Vagina (tissue), 2 donors: ENCODE measurements at regions not wholly inside any gene's neighbourhood (a gene's known extent, or its start where the extent isn't known, plus 50 kb on each side); places are given as distances from the start of the nearest gene placed in this dataset.

Experiments
- DNase-seq, 2 donors: peaks; one replicate each; pipeline ENCODE4 v3.0.0-alpha.2; 2017; ENCODE audit errors: extremely low spot score in 2 of 2
- H3K27ac ChIP-seq: fragments of 200-600 bp; sonication (generic); one replicate; pipeline ENCODE4 v1.5.1; 2019
- H3K27me3 ChIP-seq: fragments of 200-600 bp; sonication (generic); one replicate; pipeline ENCODE4 v1.5.1; 2019
- H3K36me3 ChIP-seq, 2 donors: fragments of 200-600 bp; sonication (generic); one replicate each; pipeline ENCODE4 v1.5.1; 2017 to 2019
- H3K4me1 ChIP-seq: fragments of 200-600 bp; sonication (generic); one replicate; pipeline ENCODE4 v1.5.1; 2019
- H3K4me3 ChIP-seq, 2 donors: fragments of 200-600 bp; sonication (generic); 1 replicate in 1 of 2; 2 replicates in 1 of 2; pipeline ENCODE4 v1.5.1; 2016 to 2019
- H3K9me3 ChIP-seq: fragments of 200-600 bp; sonication (generic); one replicate; pipeline ENCODE4 v1.5.1; 2019
- CTCF ChIP-seq, 3 experiments: fragments of 450-650 bp in 2 of 3; fragments of 200-600 bp in 1 of 3; sonication (generic) in 1 of 3; IDR thresholded peaks; one replicate each; pipeline ENCODE4 v1.5.1; 2017 to 2019; ENCODE audit warnings: antibody characterized with exemption in 3 of 3, mild to moderate bottlenecking in 2 of 3, moderate library complexity in 2 of 3
- POLR2A ChIP-seq, 2 donors: fragments of 450-650 bp; IDR thresholded peaks; one replicate each; pipeline ENCODE4 v1.6.1; 2017; ENCODE audit warnings: antibody characterized with exemption in 2 of 2, mild to moderate bottlenecking in 2 of 2, moderate library complexity in 2 of 2
- POLR2AphosphoS5 ChIP-seq, 2 donors: sonication (generic); formaldehyde crosslinking; IDR thresholded peaks; one replicate each; pipeline ENCODE4 v1.9.0; 2017; ENCODE audit warnings: antibody characterized with exemption in 2 of 2, mild to moderate bottlenecking in 2 of 2, low read depth in 1 of 2; ENCODE audit not compliant: insufficient read depth in 1 of 2
- intact Hi-C: fragments of 100-400 bp; cut with DNase I; formaldehyde crosslinking; loops from one replicate; pipeline ENCODE4 v1.15.1; 2023

- TF ChIP-seq POLR2AphosphoS5 (IDR thresholded peaks at IDR 0.05; ENCODE audit: insufficient read depth in 1 of 2, low read depth in 1 of 2): no peak
- TF ChIP-seq CTCF (IDR thresholded peaks at IDR 0.05): no peak
- TF ChIP-seq POLR2A (IDR thresholded peaks at IDR 0.05): no peak
Measured at GRCh38 chr6:12392490-12392889, 102.3 kb downstream of the EDN1 start.

GRCh38 chr6:12393100-12393499, 102.9 kb downstream of the EDN1 start:
- no peak overlapping the region for H3K4me3 ChIP-seq
- TF ChIP-seq CTCF (IDR thresholded peaks at IDR 0.05) (no peak), POLR2AphosphoS5 (IDR thresholded peaks at IDR 0.05; ENCODE audit: insufficient read depth in 1 of 2, low read depth in 1 of 2) (no peak), POLR2A (IDR thresholded peaks at IDR 0.05) (no peak)

More at GRCh38 chr6:12392490-12392889, 102.3 kb downstream of the EDN1 start:
- DNase-seq: no peak
- no peak overlapping the region for H3K27ac ChIP-seq
- H3K36me3 ChIP-seq: no peaks in the 10 kb centered on the region
- no peaks in the 10 kb centered on the region for H3K4me1 ChIP-seq
- intact Hi-C loops: no loop called here
- H3K9me3 ChIP-seq: no peaks in the 10 kb centered on the region
- no peaks in the 10 kb centered on the region for H3K27me3 ChIP-seq
- no peak overlapping the region for H3K4me3 ChIP-seq

GRCh38 chr6:12394170-12394569, 104.0 kb downstream of the EDN1 start:
- no peaks in the 10 kb centered on the region for H3K36me3 ChIP-seq
- H3K27me3 ChIP-seq: no peaks in the 10 kb centered on the region
- H3K4me1 ChIP-seq: no peaks in the 10 kb centered on the region
- no peak for DNase-seq
- intact Hi-C loops: no loop called here
- no peaks in the 10 kb centered on the region for H3K9me3 ChIP-seq
- no peak overlapping the region for H3K27ac ChIP-seq
- TF ChIP-seq CTCF (IDR thresholded peaks at IDR 0.05): no peak
- TF ChIP-seq POLR2A (IDR thresholded peaks at IDR 0.05): no peak
- TF ChIP-seq POLR2AphosphoS5 (IDR thresholded peaks at IDR 0.05; ENCODE audit: insufficient read depth in 1 of 2, low read depth in 1 of 2): no peak
- no peak overlapping the region for H3K4me3 ChIP-seq

More at GRCh38 chr6:12393100-12393499, 102.9 kb downstream of the EDN1 start:
- no peak for DNase-seq
- no peaks in the 10 kb centered on the region for H3K4me1 ChIP-seq
- H3K27me3 ChIP-seq: no peaks in the 10 kb centered on the region
- intact Hi-C loops: no loop called here
- H3K9me3 ChIP-seq: no peaks in the 10 kb centered on the region
- no peaks in the 10 kb centered on the region for H3K36me3 ChIP-seq
- no peak overlapping the region for H3K27ac ChIP-seq

GRCh38 chr6:12395898-12396297, 105.7 kb downstream of the EDN1 start:
- no peaks in the 10 kb centered on the region for H3K27me3 ChIP-seq
- TF ChIP-seq POLR2A (IDR thresholded peaks at IDR 0.05) (no peak), CTCF (IDR thresholded peaks at IDR 0.05) (no peak), POLR2AphosphoS5 (IDR thresholded peaks at IDR 0.05; ENCODE audit: insufficient read depth in 1 of 2, low read depth in 1 of 2) (no peak)
- no peaks in the 10 kb centered on the region for H3K4me1 ChIP-seq
- no peak overlapping the region for H3K4me3 ChIP-seq
- H3K36me3 ChIP-seq: no peaks in the 10 kb centered on the region
- no peaks in the 10 kb centered on the region for H3K9me3 ChIP-seq
- no peak overlapping the region for H3K27ac ChIP-seq
- DNase-seq: no peak
- intact Hi-C loops: no loop called here

GRCh38 chr6:12401200-12401599, 111.0 kb downstream of the EDN1 start:
- intact Hi-C loops: no loop called here
- TF ChIP-seq POLR2AphosphoS5 (IDR thresholded peaks at IDR 0.05; ENCODE audit: insufficient read depth in 1 of 2, low read depth in 1 of 2): no peak
- no peak for TF ChIP-seq POLR2A (IDR thresholded peaks at IDR 0.05)
- TF ChIP-seq CTCF (IDR thresholded peaks at IDR 0.05): no peak
- Histone ChIP-seq H3K9me3 (no peaks in the 10 kb centered on the region), H3K4me3 (no peak overlapping the region), H3K36me3 (no peaks in the 10 kb centered on the region), H3K27ac (no peak overlapping the region), H3K27me3 (no peaks in the 10 kb centered on the region), H3K4me1 (no peaks in the 10 kb centered on the region)
- DNase-seq: no peak
